ENCODE measurements at regions not wholly inside any gene's neighbourhood (a gene's known extent, or its start where the extent isn't known, plus 50 kb on each side); places are given as distances from the start of the nearest gene placed in this dataset.
"Not testable (repeated sequence)": the region's sequence is repeated elsewhere in the genome, so short reads cannot be mapped to it uniquely, and the experiment has no call there.

DNA sequence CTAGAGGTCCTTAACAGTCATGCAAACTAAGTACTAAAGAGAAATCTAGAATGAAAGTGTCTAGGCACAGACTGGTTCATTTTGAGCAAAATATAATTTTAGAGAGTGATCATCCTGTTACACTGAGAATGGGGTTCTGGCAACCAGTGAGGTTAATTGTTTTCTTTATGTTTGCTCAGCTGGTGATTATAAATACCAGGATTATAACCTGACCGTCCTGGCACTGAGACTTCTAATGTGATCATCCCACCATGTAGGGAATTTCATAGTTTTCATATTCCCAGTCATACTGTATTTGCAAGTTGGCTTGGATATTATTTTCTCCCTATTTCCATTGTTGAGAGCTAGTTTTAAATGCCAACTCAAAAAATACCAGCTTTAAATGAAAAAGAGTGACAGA is 852.5 kb upstream of the LRATD1 start:
- H3K27ac Mint-ChIP-seq: no peak overlapping the region
- no peaks in the 10 kb centered on the region for H3K4me1 Mint-ChIP-seq (ENCODE audit: low read depth)
- no peak overlapping the region for H3K4me3 Mint-ChIP-seq
- no peaks in the 10 kb centered on the region for H3K36me3 Mint-ChIP-seq (ENCODE audit: low read depth)
- no peaks in the 10 kb centered on the region for H3K27me3 Mint-ChIP-seq
- H3K9me3 Mint-ChIP-seq: peaks cover 8% of the 10 kb centered on the region

DNA sequence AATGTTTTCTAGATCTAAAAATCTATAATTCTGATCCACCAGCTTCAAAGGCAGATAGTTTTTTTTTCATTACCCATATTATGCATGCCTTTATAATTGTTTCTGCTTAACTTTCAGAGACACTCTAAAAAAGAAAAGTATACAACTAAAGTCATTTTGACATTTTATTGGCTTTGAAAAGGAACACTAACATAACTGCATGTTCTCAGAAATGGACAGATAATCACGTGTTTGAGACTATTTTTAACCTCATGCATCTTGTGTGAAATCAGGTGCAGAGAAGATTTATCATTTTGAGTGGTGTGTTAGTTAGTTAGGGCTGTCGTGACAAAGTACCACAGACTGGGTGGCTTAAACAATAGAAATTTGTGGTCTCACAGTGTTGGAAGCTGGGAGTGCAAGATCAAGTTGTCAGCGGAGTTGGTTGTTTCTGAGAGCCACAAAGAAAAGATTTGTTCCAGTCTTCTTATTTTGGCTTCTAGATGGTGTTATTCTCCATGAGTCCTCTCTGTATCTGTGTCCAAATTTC is 841.4 kb upstream of the LRATD1 start:
- Mint-ChIP-seq H3K9me3 (peaks cover 6% of the 10 kb centered on the region), H3K4me3 (no peak overlapping the region), H3K27ac (no peak overlapping the region), H3K36me3 (ENCODE audit: low read depth) (no peaks in the 10 kb centered on the region), H3K4me1 (ENCODE audit: low read depth) (no peaks in the 10 kb centered on the region), H3K27me3 (no peaks in the 10 kb centered on the region)

DNA sequence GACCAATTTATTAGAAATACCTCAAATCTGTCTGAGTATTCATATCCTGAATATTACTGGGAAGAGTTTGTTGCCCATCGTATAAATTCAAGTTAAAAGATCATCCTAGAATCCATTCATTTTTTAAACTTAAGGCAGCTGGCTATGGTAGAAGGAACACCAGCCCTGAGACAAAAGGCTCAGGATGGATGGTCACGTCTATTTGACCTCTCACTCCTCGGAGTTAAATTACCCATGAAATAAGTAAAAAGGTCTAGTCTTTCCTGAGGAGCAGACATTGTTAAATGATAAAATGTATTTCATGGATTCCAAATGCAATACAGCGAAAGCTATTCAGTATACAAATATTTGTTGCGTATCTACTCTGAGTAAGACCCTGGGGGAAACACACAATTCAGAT is 826.0 kb upstream of the LRATD1 start:
- Mint-ChIP-seq H3K4me3 (no peak overlapping the region), H3K9me3 (peaks cover 7% of the 10 kb centered on the region), H3K27me3 (no peaks in the 10 kb centered on the region), H3K4me1 (ENCODE audit: low read depth) (no peaks in the 10 kb centered on the region), H3K36me3 (ENCODE audit: low read depth) (no peaks in the 10 kb centered on the region), H3K27ac (no peak overlapping the region)

DNA sequence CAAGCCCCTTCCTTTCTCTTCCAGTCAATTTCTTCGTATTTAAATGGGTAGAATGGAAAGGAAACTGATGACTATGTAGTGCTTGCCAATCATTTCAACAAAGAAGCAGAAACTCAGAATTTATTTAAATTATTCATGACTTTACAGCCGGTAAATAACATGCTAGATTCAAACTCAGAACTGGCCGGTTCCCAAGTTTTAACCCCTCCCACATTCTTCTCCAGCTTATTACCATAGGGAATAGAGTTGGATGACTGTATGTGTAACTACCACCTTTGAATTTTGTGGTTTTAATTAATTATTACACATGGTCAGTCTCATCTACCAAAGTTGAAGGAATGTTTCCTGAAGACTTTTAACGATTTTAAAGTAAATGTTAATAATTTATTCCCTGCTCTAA is 819.3 kb upstream of the LRATD1 start:
- H3K27ac Mint-ChIP-seq: no peak overlapping the region
- H3K27me3 Mint-ChIP-seq: no peaks in the 10 kb centered on the region
- H3K36me3 Mint-ChIP-seq (ENCODE audit: low read depth): no peaks in the 10 kb centered on the region
- H3K9me3 Mint-ChIP-seq: no peaks in the 10 kb centered on the region
- H3K4me3 Mint-ChIP-seq: no peak overlapping the region
- H3K4me1 Mint-ChIP-seq (ENCODE audit: low read depth): no peaks in the 10 kb centered on the region

DNA sequence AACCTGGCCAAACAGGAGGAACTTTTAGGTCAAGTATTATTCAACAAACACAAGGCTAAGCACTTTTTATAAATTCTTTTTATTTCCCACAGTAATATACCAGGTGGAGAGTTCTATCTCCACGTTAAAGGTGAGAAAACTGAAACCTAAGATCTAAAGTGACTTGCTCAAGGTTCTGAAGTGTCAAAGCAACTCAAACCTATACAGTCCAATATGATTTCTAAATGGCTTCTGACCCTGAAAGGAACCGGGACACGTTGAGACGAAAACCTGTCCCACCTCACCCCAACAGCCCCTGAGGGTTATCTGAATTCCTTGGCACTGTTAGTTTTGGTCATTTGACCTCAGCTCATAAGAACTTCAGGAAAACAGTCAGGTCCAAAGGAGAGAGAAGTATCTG is 814.5 kb upstream of the LRATD1 start:
- Mint-ChIP-seq H3K4me1 (ENCODE audit: low read depth) (no peaks in the 10 kb centered on the region), H3K36me3 (ENCODE audit: low read depth) (no peaks in the 10 kb centered on the region), H3K27ac (no peak overlapping the region), H3K4me3 (no peak overlapping the region), H3K27me3 (no peaks in the 10 kb centered on the region), H3K9me3 (no peaks in the 10 kb centered on the region)

DNA sequence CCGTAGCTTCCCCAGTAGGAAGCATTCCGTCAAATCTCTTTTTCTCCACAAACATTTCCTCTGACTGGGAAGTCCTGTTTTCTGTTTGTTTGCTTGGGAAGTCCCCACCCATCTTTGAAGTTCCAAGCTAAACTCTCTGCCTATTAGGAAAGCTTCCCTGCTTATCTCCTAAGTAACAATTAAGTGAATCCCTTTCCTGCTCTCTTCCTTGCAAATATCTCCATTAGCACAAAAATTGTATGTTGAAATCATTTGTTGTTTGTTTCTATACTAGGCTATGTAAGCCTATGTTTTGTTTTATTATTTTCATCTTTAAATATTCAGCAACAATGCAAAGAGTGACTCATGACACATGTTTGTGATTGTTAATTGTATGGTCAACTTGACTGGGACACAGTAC is 812.6 kb upstream of the LRATD1 start:
- H3K4me3 Mint-ChIP-seq: no peak overlapping the region
- no peaks in the 10 kb centered on the region for H3K27me3 Mint-ChIP-seq
- no peaks in the 10 kb centered on the region for H3K9me3 Mint-ChIP-seq
- no peaks in the 10 kb centered on the region for H3K36me3 Mint-ChIP-seq (ENCODE audit: low read depth)
- no peaks in the 10 kb centered on the region for H3K4me1 Mint-ChIP-seq (ENCODE audit: low read depth)
- no peak overlapping the region for H3K27ac Mint-ChIP-seq

DNA sequence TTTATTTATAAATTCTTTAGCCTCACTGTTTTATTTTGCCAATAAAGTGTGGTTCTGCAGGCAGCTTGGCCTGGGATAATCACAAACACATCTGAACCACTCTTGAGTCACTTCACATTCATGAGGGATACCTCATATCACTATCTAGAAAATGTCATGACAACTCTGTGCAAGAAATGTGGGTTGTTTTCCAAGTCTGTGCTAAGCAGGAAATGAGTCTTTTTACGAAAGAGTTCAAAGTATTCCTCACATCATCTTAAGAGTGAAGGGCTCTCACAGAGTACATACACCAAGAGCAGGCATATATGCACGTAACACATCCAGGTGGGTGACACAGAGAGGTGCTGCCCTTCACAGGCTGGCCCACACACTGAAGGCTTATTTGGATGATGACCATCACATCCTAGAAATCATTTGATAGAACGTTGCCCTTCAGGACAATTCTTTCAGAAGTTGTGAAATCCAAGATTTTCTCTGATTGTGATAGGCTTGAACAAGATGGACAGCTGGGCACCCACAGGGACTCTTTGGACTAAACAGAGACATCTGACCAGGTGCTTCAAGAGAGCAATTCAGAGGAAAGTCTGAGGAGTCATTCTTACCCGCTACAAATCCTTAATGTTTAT is 811.1 kb upstream of the LRATD1 start:
- no peak overlapping the region for H3K27ac Mint-ChIP-seq
- H3K9me3 Mint-ChIP-seq: no peaks in the 10 kb centered on the region
- H3K4me3 Mint-ChIP-seq: no peak overlapping the region
- H3K4me1 Mint-ChIP-seq (ENCODE audit: low read depth): no peaks in the 10 kb centered on the region
- no peaks in the 10 kb centered on the region for H3K36me3 Mint-ChIP-seq (ENCODE audit: low read depth)
- H3K27me3 Mint-ChIP-seq: no peaks in the 10 kb centered on the region

DNA sequence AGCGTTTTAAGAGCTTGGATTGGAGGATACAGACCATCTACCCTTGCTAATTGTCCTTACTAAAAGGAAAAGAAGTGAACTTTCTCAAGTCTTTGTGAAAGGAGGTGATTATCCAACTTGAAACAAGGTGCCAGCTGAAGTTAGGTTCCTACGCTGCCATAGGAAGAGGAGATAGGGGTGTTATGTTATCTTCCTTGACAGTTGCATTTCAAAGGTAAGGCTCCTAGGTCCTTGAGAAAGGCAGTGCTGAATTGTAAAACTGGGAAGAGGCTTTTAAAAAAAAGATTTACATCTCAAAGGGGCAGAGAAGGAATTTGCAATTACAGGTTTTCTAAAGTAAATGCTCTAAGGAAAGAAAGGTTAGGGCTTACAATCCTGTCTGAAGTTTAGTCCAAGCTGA is 810.2 kb upstream of the LRATD1 start:
- no peak overlapping the region for H3K4me3 Mint-ChIP-seq
- H3K4me1 Mint-ChIP-seq (ENCODE audit: low read depth): no peaks in the 10 kb centered on the region
- no peak overlapping the region for H3K27ac Mint-ChIP-seq
- H3K36me3 Mint-ChIP-seq (ENCODE audit: low read depth): no peaks in the 10 kb centered on the region
- no peaks in the 10 kb centered on the region for H3K9me3 Mint-ChIP-seq
- no peaks in the 10 kb centered on the region for H3K27me3 Mint-ChIP-seq

DNA sequence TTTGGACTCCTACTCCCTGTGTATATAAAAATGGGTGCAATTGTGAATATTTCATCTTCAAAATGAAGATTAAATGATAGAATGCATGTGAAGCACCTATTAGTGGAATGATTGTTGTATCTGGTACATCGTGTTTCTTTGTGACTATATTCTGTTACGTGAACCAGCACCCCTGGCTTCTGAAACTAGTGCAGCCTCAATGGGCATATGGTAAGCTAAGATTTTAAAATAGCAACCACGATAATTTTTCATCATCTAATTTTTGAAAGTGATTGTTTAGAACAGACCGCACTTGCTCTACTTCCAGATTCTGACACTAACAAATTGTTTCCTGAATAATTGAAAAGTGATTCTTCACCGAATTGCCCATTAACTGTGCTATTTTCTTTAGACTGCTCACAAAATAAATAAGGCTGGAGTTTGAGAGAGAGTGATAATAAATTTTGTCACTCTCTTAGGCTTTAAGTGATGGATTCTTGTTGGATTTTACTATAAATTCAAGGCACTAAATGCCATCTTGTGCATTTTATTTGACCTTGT is 806.1 kb upstream of the LRATD1 start:
- H3K27ac Mint-ChIP-seq: no peak overlapping the region
- no peaks in the 10 kb centered on the region for H3K9me3 Mint-ChIP-seq
- H3K4me3 Mint-ChIP-seq: no peak overlapping the region
- no peaks in the 10 kb centered on the region for H3K4me1 Mint-ChIP-seq (ENCODE audit: low read depth)
- H3K27me3 Mint-ChIP-seq: no peaks in the 10 kb centered on the region
- H3K36me3 Mint-ChIP-seq (ENCODE audit: low read depth): no peaks in the 10 kb centered on the region

DNA sequence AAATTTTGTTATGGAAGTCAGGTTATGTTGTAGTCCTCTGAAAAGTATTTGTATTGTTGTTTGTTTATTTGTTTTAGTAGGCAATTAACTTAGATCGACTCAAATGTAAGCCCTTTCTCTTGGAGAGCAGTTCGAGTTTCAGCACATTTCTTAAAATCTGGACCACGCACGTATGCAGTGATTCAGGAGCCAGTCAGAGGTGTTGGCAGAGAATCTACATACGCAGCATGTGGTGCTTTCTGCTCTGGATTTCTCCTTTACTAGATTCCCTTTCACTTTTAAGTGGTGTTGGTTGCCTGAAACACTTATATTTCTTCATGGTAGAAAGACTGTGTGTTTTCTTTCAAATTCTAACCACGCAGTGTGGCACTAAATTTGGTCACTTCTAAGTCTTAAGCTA is 773.9 kb upstream of the LRATD1 start:
- no peaks in the 10 kb centered on the region for H3K27me3 Mint-ChIP-seq
- no peak overlapping the region for H3K27ac Mint-ChIP-seq
- no peak overlapping the region for H3K4me3 Mint-ChIP-seq
- no peaks in the 10 kb centered on the region for H3K9me3 Mint-ChIP-seq
- H3K4me1 Mint-ChIP-seq (ENCODE audit: low read depth): no peaks in the 10 kb centered on the region
- no peaks in the 10 kb centered on the region for H3K36me3 Mint-ChIP-seq (ENCODE audit: low read depth)

DNA sequence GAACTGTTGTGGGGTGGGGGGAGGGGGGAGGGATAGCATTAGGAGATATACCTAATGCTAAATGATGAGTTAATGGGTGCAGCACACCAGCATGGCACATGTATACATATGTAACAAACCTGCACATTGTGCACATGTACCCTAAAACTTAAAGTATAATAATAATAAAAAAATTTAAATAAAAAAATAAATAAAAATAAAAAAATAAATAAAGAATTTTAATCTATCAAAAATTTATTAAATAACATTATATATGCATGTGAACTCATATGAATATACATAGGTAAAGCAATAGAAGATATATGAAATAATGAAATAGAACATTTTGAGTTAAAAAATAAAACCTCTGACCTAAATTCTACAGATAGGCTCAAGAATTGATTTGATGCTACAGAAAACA is 764.2 kb upstream of the LRATD1 start:
- H3K4me1 Mint-ChIP-seq (ENCODE audit: low read depth); H3K27ac Mint-ChIP-seq; H3K4me3 Mint-ChIP-seq; H3K27me3 Mint-ChIP-seq; H3K36me3 Mint-ChIP-seq (ENCODE audit: low read depth): not testable (repeated sequence)
- peaks cover 14% of the 10 kb centered on the region for H3K9me3 Mint-ChIP-seq

DNA sequence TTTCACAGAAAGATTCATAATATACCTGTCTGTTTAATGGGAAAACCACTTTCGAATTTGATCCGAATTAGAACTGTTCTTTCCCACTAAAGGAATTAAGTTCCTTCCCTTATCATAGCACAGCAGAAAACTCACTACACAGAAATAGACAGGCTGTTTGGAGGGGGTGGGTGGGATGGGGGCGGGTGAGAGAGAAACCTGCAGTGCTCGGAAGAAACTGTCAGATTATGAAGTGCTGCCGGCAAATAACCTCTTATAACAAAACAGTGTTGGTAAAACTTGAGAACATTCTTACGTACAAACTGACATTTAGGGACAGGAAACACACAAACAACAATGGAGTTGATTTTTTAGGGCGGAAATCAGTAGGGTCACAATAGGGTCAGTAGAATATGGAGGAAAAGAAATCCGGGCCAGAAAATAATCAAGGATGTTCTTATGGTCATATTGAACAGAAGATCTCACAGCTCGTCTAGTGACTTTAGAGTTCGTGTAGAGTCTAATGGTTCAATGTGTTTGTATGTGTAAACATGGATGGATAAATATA is 756.0 kb upstream of the LRATD1 start:
- Mint-ChIP-seq H3K27me3 (no peaks in the 10 kb centered on the region), H3K27ac (no peak overlapping the region), H3K4me1 (ENCODE audit: low read depth) (no peaks in the 10 kb centered on the region), H3K36me3 (ENCODE audit: low read depth) (no peaks in the 10 kb centered on the region), H3K9me3 (peaks cover 3% of the 10 kb centered on the region), H3K4me3 (no peak overlapping the region)

DNA sequence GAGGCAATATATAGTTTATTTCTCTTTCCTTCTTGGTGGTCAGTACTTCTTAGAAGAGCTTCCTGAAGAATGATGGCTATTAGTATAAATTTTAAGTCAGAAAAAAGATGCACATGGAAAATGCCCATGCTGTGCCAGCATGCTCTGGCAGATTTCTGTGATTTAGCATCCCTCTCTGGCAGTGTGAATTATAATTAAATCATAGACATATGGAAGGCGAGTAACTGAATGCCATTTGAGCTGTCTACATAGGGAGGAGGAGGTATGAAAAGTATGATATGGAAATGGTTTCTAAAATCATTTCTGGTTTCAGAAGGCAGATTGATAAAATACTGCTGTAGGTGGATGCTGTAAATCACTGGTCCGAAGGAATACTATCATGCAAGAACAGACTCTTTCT is 754.9 kb upstream of the LRATD1 start:
- peaks cover 3% of the 10 kb centered on the region for H3K9me3 Mint-ChIP-seq
- no peaks in the 10 kb centered on the region for H3K36me3 Mint-ChIP-seq (ENCODE audit: low read depth)
- H3K4me1 Mint-ChIP-seq (ENCODE audit: low read depth): no peaks in the 10 kb centered on the region
- H3K4me3 Mint-ChIP-seq: no peak overlapping the region
- H3K27me3 Mint-ChIP-seq: no peaks in the 10 kb centered on the region
- H3K27ac Mint-ChIP-seq: no peak overlapping the region

DNA sequence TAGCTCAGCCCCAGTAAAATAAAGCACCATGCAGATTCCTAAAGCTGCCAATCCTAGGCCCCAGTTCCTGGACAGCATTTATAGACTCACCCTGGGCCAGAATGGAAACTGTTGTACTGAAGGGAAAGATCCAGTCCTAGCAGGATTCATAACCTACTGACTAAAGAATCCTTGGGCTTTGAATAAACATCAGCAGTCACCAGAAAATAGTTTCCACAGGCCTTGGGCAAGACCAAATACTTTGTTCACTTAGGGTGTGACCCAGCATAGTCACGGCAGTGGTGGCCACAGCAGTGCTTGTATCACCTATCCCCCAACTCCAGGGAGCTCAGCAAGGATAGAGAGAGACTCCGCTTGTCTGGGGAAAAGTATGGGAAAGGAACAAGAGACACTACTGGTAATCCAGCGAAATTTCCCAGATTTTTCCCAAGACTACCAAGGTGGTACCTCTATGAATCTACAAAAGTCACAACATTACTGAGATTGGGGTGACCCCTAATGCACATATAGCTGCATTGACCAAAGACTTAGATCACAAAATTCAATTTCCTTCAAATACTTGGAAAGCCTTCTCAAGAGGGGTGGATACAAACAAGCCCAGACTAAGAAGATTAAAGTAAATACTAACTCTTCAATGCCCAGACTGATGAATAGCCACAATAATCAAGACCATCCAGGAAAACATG is 748.1 kb upstream of the LRATD1 start:
- Mint-ChIP-seq H3K27ac (no peak overlapping the region), H3K27me3 (no peaks in the 10 kb centered on the region), H3K36me3 (ENCODE audit: low read depth) (no peaks in the 10 kb centered on the region), H3K4me1 (ENCODE audit: low read depth) (no peaks in the 10 kb centered on the region), H3K4me3 (no peak overlapping the region), H3K9me3 (peaks cover 12% of the 10 kb centered on the region)

DNA sequence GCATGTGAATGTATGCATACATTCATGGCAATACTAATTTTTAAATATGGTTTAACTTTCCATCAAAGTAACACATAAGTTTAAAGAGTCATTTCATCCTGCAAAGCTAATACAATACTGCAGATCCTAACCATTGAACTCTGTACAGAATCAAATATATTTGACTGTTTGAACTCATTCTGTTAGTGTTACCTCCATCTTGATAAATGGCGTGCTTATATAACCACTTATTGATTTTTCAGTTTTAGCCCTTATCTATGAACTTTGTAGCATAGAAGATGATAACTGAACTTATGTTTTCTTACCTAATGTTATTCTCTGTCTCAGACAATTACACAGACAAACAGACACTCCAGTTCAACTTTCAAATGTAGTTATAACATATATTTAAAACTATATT is 731.0 kb upstream of the LRATD1 start:
- no peaks in the 10 kb centered on the region for H3K4me1 Mint-ChIP-seq (ENCODE audit: low read depth)
- no peaks in the 10 kb centered on the region for H3K27me3 Mint-ChIP-seq
- H3K4me3 Mint-ChIP-seq: no peak overlapping the region
- peaks cover 12% of the 10 kb centered on the region for H3K9me3 Mint-ChIP-seq
- H3K36me3 Mint-ChIP-seq (ENCODE audit: low read depth): no peaks in the 10 kb centered on the region
- no peak overlapping the region for H3K27ac Mint-ChIP-seq

Data from stimulated activated naive CD8-positive, alpha-beta T cell treated with anti-CD3 and anti-CD28 coated beads, Interleukin-15, Interleukin-2, amounts not matched to agents 100 ng/mL and 50 ng/mL, for 24 hours (primary cell).